ENCODE measurements at regions not wholly inside any gene's neighbourhood (a gene's known extent, or its start where the extent isn't known, plus 50 kb on each side); places are given as distances from the start of the nearest gene placed in this dataset.

DNA sequence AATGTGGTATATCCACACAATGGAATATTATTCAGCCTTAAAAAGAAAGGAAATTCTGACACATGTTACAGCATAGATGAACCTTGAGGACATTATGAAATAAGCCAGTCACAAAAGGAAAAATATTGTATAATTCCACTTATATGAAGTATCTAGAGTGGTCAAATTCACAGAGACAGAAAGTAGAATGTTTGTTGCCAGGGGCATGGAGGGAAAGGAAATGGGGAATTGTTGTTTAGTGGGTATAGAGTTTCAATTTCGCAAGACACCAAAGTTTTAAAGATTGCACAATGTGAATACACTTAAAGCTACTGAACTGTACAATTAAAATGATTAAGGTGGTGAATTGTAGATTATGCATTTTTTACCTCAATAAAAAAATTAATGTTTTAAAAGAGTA, 92.9 kb downstream of the TXNL1 start:
- peak; percentile 23 for DNase-seq (ENCODE audit: low read depth)

DNA sequence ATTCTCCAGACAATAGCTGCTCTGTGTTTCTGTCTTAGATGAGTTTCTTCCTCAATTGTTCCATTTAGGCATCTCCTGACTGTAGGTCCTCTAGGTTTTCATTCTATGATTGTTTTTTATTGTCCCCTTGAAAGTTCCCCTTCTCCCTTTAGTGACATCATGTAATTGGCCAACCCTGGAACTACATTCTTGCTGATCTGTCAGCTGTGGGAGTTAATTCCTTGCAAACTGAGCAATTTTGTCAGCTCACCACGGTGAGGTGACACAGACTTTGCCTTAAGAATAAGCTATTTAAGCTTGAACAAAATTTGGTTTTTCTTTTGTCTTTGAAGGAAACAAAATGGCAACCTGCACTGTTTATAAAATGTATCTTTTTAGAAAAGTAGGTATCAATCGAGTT, 95.9 kb downstream of the TXNL1 start:
- no peak for DNase-seq (ENCODE audit: low read depth)

DNA sequence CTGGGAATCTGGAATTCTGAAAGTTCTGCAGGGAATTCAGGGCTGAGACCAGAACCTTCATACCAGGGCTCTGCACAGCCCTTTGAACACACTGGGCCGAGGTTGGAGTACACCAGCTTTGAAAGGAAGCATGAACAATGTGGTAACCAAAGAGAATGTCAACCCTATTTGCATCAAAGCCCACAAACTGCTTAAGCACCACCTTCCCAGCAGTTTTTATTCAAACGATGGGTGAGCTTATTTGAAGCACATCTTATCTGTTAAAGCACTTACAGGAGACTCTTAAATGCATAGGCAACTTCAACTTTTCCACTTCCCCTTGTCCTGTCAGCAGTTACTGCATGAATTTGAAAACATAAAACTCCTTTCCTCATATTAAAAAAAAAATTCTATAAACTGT, 96.6 kb downstream of the TXNL1 start:
- no peak for DNase-seq (ENCODE audit: low read depth)

DNA sequence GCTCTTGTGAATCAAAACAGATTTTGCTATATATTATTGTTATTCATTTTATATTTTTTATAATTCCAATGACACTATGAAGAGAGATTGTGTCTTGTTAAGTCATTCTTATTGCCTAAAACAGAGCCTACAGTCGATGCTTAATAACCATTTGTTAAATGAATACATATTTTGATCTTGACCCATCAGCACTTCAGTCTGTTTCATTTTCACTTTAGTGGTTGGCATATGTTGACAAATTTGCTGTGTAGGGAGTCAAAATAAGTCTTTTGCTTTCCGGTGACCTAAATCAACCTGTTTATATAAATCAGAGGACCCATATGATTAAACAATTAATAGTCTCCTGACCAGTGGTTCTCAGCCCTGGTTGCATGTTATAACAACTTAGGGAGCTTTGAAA, 97.1 kb downstream of the TXNL1 start:
- DNase-seq (ENCODE audit: low read depth) = no peak

DNA sequence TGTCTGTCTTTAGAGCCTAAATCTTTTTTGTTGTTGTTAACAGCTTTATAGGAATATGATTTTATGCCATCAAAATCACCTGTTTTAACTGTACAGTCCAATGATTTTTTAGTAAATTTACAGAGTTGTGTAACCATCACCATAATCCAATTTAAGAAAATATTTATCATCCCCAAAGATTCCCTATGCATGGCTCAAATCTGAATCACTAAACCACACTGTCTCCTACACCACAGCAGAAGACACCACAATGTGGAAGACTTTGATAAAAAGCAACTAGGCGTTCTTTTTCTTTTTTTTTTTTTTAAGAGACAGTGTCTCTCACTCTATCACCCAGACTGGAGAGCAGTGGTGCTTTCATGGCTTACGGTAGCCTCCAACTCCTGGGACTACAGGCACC, 99.6 kb downstream of the TXNL1 start:
- peak; percentile 13 for DNase-seq (ENCODE audit: low read depth)

DNA sequence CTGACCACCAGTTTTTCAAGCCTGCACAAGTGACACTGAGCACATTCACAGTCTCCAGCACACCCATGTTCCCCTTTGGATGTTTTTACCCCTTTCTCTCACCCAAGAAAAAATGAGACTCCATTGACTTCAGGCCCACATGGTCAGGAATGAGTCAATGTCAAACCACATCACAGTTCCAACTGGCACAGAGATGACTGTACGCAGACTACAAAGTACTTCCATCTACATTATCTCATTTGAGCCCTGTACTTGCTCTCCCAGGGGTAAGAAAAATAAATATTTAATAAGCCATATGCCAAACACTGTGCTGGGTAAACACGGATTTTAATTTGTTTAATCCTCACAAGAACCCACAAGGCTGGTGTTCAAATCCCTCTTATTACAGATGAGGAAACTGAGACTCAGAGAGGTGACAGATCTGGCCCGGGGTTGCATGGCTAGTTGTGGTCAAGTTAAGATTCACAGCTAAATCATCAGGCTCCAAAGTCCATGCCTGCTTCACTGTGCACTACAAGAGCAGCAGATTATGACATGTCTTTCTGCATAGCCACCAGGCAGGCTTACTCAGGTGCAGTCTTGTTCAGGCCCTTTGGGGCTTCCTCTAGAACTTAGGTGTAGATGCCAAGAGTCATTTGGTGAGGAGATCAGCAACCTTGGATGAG, 106.1 kb downstream of the TXNL1 start:
- DNase-seq (ENCODE audit: low read depth) = peak; percentile 31

DNA sequence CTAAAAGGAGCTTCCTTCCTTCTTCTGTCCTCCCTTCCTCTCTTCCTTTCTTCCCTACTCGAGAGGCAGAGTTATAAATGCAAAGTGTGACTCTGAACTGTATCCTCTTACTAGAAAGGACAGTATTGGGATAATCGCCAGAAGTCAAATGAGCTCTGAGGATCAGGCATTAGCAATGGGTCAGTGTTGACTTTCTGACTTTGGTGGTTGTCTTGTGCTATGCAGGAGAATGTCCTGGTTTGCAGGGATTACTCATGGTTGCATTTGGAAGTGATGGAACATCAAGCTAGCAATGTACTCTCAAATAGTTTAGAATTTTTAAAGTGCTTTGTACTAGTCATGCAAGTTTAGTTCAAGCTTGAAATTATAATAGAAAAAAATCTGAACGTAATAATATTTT, 115.6 kb downstream of the TXNL1 start:
- DNase-seq (ENCODE audit: low read depth) = no peak

DNA sequence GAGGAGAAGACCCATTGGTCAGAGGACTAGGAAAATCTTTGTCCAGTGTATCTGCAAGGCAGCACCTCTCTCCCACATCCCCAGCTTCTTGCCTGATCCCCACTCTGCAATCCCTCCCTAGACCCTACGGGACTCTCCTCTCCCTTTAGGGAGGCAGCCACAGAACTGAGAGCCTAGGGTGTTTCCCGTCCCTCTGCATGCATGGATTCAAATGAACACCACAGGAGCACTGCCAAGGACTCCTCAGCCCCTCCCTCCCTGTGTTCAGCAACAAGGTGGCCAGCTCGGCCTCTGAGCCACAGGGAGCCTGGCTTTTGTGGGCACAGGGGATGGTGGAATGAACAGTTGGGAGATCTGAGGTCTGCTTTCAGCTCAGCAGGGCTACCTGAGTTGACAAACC, 117.1 kb downstream of the TXNL1 start:
- no peak for DNase-seq (ENCODE audit: low read depth)

DNA sequence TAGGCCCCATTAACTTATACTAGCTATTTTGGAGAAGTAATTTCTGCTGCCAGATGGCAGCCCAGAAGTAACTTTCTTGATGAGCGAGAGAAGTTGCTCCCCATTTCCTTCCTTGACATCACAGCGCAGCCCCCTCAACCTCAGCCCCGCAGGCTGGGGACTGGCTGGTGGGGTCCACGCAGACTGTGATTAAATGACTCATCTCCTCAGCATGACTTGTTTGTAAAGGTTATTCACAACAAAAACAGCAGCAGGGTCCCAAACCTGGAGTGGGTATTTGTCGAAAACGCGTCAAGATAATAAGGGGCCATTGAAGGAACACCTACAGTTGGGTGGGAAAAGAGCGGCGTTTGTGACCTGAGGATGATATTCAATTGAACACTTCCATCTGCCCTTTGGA, 120.6 kb downstream of the TXNL1 start:
- no peak for DNase-seq (ENCODE audit: low read depth)

DNA sequence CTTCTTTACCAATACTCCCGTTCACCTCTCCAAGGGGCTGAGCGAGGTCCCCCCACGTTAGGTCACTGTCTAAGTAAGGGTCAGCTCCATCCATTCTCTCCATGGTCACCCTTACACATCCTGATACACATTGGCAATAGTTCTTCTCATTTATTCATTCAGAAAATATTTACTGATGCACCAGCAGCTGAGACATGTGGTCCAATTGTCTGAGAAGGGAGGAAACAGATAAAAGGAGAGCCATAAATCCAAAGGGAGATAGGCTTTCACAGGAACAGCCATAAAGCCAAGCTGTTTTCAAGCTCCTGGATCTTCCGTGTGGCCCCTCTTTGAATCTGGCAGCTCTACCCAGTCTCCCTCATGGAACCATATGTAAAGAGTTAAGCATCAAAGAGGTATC, 121.2 kb downstream of the TXNL1 start:
- no peak for DNase-seq (ENCODE audit: low read depth)

DNA sequence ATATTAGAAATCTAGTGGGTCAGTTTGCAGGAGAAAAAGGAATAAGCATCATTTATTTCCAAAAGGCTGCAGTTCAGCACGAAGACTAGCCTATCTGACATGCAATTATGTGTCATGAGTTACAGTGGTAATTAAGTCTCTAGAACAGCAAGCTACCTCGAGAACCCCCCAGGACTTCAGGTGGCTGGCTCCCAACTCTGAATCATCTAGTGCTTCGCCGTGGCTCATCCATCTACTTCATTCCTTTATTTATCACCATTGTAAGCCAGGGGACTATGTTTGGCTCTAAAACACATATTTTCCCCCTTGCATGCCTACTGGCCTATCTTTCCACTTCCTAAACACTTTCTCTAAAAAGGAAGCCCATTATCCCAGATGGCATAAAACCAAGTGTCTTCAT, 121.6 kb downstream of the TXNL1 start:
- no peak for DNase-seq (ENCODE audit: low read depth)

DNA sequence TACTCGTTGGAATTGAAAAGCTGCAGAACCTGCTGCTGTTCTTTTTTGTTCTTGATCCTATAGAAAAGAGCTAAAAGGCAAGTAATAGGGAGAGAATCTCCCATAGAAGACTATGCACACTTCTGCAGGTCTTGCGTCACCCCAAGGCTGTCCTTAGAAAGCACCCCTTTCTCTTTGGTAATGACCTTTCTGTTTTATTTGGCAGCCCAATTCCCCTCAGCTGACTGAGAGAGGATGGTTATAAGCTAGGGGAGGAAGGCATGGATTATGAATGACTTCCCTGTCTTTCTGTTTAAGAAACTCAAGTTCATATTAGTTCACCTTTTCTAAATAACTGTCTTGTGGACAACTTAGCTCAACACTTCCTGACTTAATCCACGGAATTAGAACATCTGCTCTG, 122.9 kb downstream of the TXNL1 start:
- DNase-seq (ENCODE audit: low read depth) = no peak

DNA sequence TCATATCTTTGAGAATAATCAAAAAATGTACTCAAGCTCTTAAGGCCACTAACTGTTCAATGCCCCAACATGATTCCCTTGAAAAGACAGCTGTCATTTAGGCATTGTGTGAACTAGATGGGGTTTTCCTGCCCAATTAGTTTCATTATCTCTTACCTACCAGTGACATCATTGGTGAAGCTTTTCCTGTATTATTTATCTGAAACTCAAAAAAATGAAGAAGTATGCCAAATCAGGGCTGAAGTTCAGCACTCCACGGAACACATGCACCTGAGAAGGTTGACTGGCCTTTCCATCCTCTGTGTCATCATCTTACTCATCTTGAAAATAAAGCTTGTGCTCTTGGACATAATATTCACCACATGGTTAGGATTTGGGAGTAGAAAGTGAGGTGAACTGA, 126.4 kb downstream of the TXNL1 start:
- DNase-seq (ENCODE audit: low read depth) = no peak

DNA sequence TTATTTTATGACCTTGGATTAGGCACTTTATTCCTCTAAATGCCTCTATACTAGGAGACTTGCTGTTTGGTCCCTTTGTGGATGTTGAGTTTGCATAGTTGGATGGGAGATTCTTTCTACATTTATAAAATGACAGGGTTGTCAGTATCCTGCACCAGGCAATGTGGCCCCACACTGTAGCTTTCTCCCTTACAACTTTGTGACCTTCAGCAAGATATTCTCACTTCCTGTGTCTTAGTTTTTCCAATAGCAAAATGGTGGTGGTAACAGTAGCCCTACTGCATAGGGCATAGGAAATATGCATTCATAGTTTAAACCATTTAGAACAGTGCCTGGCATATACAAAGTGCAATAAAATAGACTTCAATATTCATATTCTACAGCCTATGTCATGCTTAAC, 128.3 kb downstream of the TXNL1 start:
- DNase-seq (ENCODE audit: low read depth) = no peak

DNA sequence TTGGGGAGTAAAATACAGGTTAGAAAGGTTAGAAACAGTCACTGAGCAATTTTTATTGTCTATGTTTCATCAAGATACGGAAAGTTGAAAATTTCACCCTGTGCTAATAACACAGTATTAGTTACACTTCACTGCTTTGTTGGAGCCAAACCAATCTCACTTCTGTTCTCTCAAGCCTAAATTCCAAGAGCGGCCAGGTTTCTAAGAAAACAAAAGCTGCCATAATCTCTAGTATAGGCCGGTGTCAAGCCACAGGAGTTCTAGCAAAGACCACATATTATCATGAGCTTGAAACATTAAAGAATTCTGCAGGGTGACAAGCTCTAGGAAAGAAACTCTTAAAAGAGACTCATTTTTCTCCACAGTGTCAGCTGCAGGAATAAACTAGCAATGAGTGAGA, 128.7 kb downstream of the TXNL1 start:
- no peak for DNase-seq (ENCODE audit: low read depth)

DNA sequence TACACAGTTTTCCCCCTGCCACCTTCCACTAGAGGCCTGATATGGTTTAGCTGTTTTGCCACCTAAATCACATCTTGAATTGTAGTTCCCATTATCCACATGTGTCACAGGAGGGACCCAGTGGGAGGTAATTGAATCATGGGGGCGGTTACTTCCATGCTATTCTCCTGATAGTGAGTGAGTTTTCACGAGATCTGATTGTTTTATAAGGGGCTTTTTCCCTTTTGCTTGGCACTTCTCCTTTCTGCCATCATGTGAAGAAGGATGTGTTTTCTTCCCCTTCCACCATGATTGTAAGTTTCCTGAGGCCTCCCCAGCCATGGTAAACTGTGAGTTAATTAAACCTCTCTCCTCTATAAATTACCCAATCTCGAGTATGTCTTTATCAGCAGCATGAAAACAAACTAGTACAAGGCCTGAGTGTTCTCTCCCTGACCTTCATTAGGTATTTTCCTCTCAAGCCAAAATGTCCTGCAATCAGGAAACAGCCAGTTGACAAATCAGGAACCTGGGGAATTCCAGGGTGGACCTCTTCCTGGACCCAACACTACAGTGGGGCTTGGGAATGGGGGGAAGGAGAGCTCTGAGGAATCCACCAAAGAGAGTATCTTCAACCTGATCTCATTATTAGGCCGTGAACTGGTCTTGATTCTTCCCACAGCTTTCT, 129.9 kb downstream of the TXNL1 start:
- DNase-seq (ENCODE audit: low read depth) = no peak

DNA sequence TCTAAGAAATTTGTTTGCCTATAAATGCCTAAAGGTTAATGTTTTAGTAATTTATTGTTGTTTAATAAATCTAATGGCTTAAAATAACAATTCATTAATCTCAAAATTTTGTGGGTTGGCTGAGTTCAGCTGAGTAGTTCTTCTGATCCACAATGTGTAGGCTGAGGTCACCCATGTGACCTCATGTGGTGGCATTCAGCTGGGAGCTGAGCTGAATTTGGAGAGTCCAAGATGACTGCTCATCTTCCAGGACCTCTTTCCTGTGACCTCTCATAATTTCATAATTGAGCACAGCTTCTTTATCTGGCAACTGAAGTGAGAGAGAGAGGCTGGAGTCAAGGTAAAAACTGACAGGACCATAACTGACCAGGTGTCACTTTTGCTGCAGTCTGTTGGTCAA, 132.4 kb downstream of the TXNL1 start:
- DNase-seq (ENCODE audit: low read depth) = no peak

DNA sequence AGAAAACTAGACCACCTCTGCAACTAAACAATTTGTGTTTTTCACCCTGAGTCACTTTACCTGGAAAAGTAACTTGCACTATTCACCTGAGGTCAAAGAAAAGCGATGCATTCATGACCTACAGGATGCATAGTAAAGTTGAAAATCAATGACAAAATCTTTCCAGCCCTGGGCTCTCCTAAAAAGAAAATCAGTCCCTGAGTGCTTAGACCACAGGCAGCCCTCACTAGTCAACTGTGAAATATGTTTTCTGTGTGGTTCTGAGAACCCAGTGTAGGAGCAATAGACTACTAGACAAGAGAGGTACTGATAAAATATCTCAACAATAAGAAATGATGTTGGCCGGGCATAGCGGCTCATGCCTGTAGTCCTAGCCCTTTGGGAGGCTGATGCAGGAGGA, 133.1 kb downstream of the TXNL1 start:
- no peak for DNase-seq (ENCODE audit: low read depth)

DNA sequence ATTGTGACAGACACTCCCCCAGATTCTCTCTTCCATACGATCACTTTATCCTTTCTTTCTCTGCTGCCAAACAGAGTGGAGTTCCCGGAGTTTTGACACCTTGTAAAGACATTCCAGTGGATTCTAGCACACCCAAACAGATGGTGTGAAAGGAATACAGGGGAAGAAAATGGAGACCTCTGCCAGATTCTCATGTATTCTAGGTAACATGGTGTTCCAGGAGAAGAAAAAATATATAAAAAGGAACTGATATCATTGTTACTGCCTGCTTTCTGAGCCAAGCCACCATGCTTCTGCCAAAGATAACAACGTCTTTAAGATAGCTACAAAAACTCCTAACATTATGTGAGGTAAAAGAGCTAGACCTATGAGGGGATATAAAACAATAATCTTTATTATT, 136.5 kb downstream of the TXNL1 start:
- peak; percentile 3 for DNase-seq (ENCODE audit: low read depth)

DNA sequence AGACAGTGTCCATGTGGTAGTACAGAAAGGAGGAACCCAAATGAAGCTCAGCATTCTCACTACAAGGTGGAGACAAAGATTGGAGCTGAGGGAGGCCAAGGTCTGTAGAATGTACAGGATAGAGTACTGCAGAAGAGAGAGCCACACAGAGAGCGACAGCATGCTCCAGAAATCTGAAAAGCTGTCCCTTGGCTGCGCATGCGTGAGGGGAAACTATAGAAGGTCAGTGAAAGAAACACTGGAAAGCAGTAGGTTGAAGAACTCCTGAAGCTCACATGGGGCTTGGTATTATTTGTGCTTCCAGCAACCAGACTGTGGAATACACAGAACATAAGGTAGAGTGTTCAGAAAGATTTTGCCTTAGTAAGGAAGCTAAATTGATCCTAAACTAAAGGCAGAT, 142.5 kb downstream of the TXNL1 start:
- DNase-seq (ENCODE audit: low read depth) = no peak

DNA sequence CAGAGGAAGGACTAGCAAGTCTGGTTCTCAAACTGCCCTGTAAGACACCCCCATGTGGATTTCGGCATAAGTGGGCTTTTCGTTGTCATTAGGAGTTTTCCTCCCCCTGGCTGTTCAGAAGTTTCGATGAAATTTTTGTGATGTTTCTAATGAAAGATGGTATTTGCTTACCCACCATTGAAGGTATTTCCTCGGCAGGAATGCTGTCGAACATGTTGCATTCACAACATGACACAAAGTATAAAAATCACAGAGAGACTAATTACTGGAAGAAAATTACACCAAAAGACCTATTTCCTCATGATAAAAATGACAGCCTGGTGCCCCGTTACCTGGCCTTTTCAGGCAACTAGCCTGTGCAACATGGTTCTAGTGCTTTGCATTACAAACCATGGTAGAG, 144.9 kb downstream of the TXNL1 start:
- DNase-seq (ENCODE audit: low read depth) = no peak

DNA sequence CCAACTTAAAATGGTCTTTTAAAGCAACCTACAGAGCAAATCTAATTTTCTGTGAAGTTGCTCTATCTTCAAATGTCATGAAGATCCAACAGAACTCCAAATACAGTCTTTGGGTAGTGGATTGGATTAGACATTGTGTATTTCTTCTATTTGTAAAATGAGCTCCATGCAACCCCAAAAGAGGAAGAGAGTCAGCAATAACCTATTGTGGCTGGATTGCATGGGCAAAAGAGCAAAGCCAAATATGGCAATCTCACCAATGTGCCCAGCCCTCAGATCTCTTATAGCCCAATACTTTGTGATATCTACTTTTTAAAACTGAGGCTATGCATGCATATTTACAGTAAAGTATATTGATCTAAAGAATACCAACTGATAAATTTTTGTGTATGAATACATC, 146.3 kb downstream of the TXNL1 start:
- DNase-seq (ENCODE audit: low read depth) = no peak

DNA sequence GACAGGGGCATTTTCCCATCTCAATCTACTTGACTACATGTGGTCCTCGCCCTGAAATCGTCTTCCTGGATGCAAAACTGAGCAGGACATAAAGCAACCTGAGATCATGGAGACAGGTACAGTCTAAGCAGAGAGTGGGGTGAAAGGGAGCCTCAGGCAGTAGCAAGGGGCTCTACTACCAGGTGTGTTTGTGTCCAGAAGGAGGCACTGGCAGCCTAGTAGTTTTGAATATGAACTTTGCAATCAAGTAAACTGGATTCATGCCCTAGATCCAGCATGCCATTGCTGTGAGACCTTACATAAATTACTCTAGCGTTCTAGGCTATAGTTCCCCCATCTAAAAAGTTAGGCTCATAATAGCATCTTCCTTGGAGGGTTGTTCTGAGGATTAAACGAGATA, 147.4 kb downstream of the TXNL1 start:
- DNase-seq (ENCODE audit: low read depth) = no peak

DNA sequence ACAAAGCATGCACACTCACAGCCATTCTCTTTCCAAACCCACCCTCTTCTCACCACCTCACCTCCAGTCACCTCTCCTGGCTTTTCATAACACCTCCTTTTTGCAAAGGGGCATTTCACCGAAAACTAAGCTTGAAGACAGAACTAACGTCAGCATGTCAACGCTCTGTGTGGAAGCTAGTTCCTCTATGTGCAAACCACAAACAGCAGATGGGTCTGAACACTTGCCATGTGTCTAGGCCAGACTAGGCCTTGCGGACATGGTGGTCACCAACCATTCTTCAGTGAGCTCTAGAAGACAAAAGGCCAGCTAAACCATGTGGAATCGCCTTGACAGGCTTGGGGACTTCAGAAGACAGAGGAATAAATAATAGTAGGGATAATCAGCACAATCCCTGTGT, 148.5 kb downstream of the TXNL1 start:
- DNase-seq (ENCODE audit: low read depth) = no peak

Data from iris pigment epithelial cell (primary cell).